ENCODE measurements at regions not wholly inside any gene's neighbourhood (a gene's known extent, or its start where the extent isn't known, plus 50 kb on each side); places are given as distances from the start of the nearest gene placed in this dataset.

GRCh38 chrX:23592741-23593140, 74.6 kb upstream of the PRDX4 start:
- Histone ChIP-seq H3K4me2 (replicated peaks; ENCODE audit: extremely low read depth, low read length, poor library complexity, severe bottlenecking) (no peak overlapping the region), H2AFZ (ENCODE audit: insufficient read depth, low read depth, low read length, poor library complexity, severe bottlenecking) (no peak overlapping the region), H3K27me3 (ENCODE audit: control insufficient read depth in 2 of 2, insufficient read depth in 2 of 2, low read length in 2 of 2) (no peaks in the 10 kb centered on the region), H3K79me2 (ENCODE audit: insufficient read depth, low read length) (no peaks in the 10 kb centered on the region), H3K27ac (ENCODE audit: low read depth in 1 of 2, low read length in 2 of 2) (no peak overlapping the region), H3K9me3 (replicated peaks in 1 of 2; ENCODE audit: control insufficient read depth in 1 of 2, insufficient read depth in 1 of 2, low read length in 2 of 2) (no peaks in the 10 kb centered on the region), H3K4me3 (replicated peaks in 1 of 3; ENCODE audit: low read depth in 2 of 3, low read length in 3 of 3) (no peak overlapping the region), H3K9ac (ENCODE audit: insufficient read depth, low read length, poor library complexity, severe bottlenecking) (no peak overlapping the region), H3K36me3 (replicated peaks in 1 of 2; ENCODE audit: control insufficient read depth in 1 of 2, insufficient read depth in 2 of 2, low read length in 2 of 2) (no peaks in the 10 kb centered on the region), H4K20me1 (ENCODE audit: insufficient read depth, low read length) (no peaks in the 10 kb centered on the region), H3K4me1 (ENCODE audit: control insufficient read depth in 1 of 2, insufficient read depth in 2 of 2, low read length in 2 of 2) (no peaks in the 10 kb centered on the region)
- 100% methylated on average over 4 of the region's 5 CpGs for WGBS (ENCODE audit: insufficient coverage)
- Mint-ChIP-seq H3K36me3 (no peaks in the 10 kb centered on the region), H3K27me3 (ENCODE audit: low read depth in 3 of 3) (peaks cover 0 to 10% (median 2%) of the 10 kb centered on the region in 3 donors), H3K4me3 (no peak overlapping the region), H3K9me3 (peaks cover 0 to 8% (median 2%) of the 10 kb centered on the region in 7 donors), H3K27ac (no peak overlapping the region), H3K4me1 (no peaks in the 10 kb centered on the region)
- intact Hi-C loops (cut with micrococcal nuclease): no loop called here
- no peak for TF ChIP-seq CTCF (IDR thresholded peaks at IDR 0.05)
- no peak for DNase-seq

GRCh38 chrX:23598575-23598974, 68.7 kb upstream of the PRDX4 start:
- Histone ChIP-seq H4K20me1 (ENCODE audit: insufficient read depth, low read length) (no peaks in the 10 kb centered on the region), H3K4me1 (ENCODE audit: control insufficient read depth in 1 of 2, insufficient read depth in 2 of 2, low read length in 2 of 2) (no peaks in the 10 kb centered on the region), H2AFZ (ENCODE audit: insufficient read depth, low read depth, low read length, poor library complexity, severe bottlenecking) (no peak overlapping the region), H3K4me2 (replicated peaks; ENCODE audit: extremely low read depth, low read length, poor library complexity, severe bottlenecking) (no peak overlapping the region), H3K9ac (ENCODE audit: insufficient read depth, low read length, poor library complexity, severe bottlenecking) (no peak overlapping the region), H3K27me3 (ENCODE audit: control insufficient read depth in 2 of 2, insufficient read depth in 2 of 2, low read length in 2 of 2) (peaks cover 0 to 2% of the 10 kb centered on the region in 2 donors), H3K27ac (ENCODE audit: low read depth in 1 of 2, low read length in 2 of 2) (no peak overlapping the region), H3K36me3 (replicated peaks in 1 of 2; ENCODE audit: control insufficient read depth in 1 of 2, insufficient read depth in 2 of 2, low read length in 2 of 2) (no peaks in the 10 kb centered on the region), H3K9me3 (replicated peaks in 1 of 2; ENCODE audit: control insufficient read depth in 1 of 2, insufficient read depth in 1 of 2, low read length in 2 of 2) (no peaks in the 10 kb centered on the region), H3K79me2 (ENCODE audit: insufficient read depth, low read length) (no peaks in the 10 kb centered on the region), H3K4me3 (replicated peaks in 1 of 3; ENCODE audit: low read depth in 2 of 3, low read length in 3 of 3) (no peak overlapping the region)
- peaks cover 0 to 3% (median 0%) of the 10 kb centered on the region in 7 donors for H3K9me3 Mint-ChIP-seq
- TF ChIP-seq CTCF (IDR thresholded peaks at IDR 0.05): no peak
- H3K4me1 Mint-ChIP-seq: no peaks in the 10 kb centered on the region
- intact Hi-C loops (cut with micrococcal nuclease): no loop called here
- H3K36me3 Mint-ChIP-seq: no peaks in the 10 kb centered on the region
- no peak overlapping the region for H3K4me3 Mint-ChIP-seq
- no peak overlapping the region for H3K27ac Mint-ChIP-seq
- H3K27me3 Mint-ChIP-seq (ENCODE audit: low read depth in 3 of 3): peaks cover 0 to 1% (median 1%) of the 10 kb centered on the region in 3 donors
- WGBS (ENCODE audit: insufficient coverage): no CpG with 5 or more reads among the region's 5 CpGs
- no peak for DNase-seq
